Spleen (tissue), 11 donors: ENCODE measurements at regions not wholly inside any gene's neighbourhood (a gene's known extent, or its start where the extent isn't known, plus 50 kb on each side); places are given as distances from the start of the nearest gene placed in this dataset.

Experiments used
- DNase-seq: peaks from one replicate; pipeline ENCODE4 v3.0.0-alpha.2; 2020
- H3K27ac ChIP-seq, 8 donors: fragments of 200-600 bp; sonication (generic) in 7 of 8; 1 replicate in 4 of 8; 2 replicates in 4 of 8; pipeline versions ENCODE4 v1.5.0 to v1.8.0; 2016 to 2021; ENCODE audit warnings: inconsistent platforms in 4 of 8, mild to moderate bottlenecking in 4 of 8, moderate library complexity in 1 of 8
- H3K27me3 ChIP-seq, 7 donors: fragments of 200-600 bp; sonication (generic) in 6 of 7; replicated peaks in 1 of 7; 1 replicate in 4 of 7; 2 replicates in 3 of 7; pipeline versions ENCODE4 v1.5.0 to v1.8.0; 2016 to 2021; ENCODE audit warnings: inconsistent platforms in 3 of 7, mild to moderate bottlenecking in 1 of 7
- H3K36me3 ChIP-seq, 6 donors: fragments of 200-600 bp; sonication (generic) in 5 of 6; 1 replicate in 4 of 6; 2 replicates in 2 of 6; pipeline versions ENCODE4 v1.5.0 to v1.8.0; 2016 to 2021; ENCODE audit warnings: inconsistent platforms in 2 of 6
- H3K4me1 ChIP-seq, 6 donors: fragments of 200-600 bp; sonication (generic) in 5 of 6; 1 replicate in 3 of 6; 2 replicates in 3 of 6; pipeline versions ENCODE4 v1.5.0 to v1.8.0; 2016 to 2021; ENCODE audit warnings: inconsistent platforms in 3 of 6
- H3K4me3 ChIP-seq, 8 donors: fragments of 200-600 bp; sonication (generic) in 7 of 8; 1 replicate in 4 of 8; 2 replicates in 4 of 8; pipeline versions ENCODE4 v1.5.0 to v1.8.0; 2016 to 2021; ENCODE audit warnings: inconsistent platforms in 4 of 8, mild to moderate bottlenecking in 4 of 8, moderate library complexity in 2 of 8
- H3K9me3 ChIP-seq, 8 donors: fragments of 200-600 bp; sonication (generic) in 7 of 8; 1 replicate in 4 of 8; 2 replicates in 4 of 8; pipeline versions ENCODE4 v1.5.0 to v1.8.0; 2016 to 2021; ENCODE audit warnings: inconsistent platforms in 4 of 8
- CTCF ChIP-seq, 11 experiments: fragments of 200-600 bp in 7 of 11; fragments of 450-650 bp in 4 of 11; sonication (generic) in 4 of 11; IDR thresholded peaks in 8 of 11; conservative IDR thresholded peaks in 3 of 11; 1 replicate in 7 of 11; 2 replicates in 4 of 11; pipeline versions ENCODE4 v1.4.0 to v1.8.0; 2016 to 2021; ENCODE audit warnings: antibody characterized with exemption in 11 of 11, inconsistent platforms in 4 of 11, mild to moderate bottlenecking in 1 of 11
- POLR2A ChIP-seq, 3 donors: fragments of 450-650 bp; IDR thresholded peaks; one replicate each; pipeline ENCODE4 v1.5.1; 2017; ENCODE audit warnings: antibody characterized with exemption in 3 of 3, mild to moderate bottlenecking in 1 of 3
- POLR2AphosphoS5 ChIP-seq, 3 donors: sonication (generic); formaldehyde crosslinking; IDR thresholded peaks; one replicate each; pipeline ENCODE4 v1.5.1; 2017; ENCODE audit warnings: antibody characterized with exemption in 3 of 3
- WGBS, 5 donors: extraction: QIAGEN DNeasy Blood & Tissue Kit in 3 of 5; methylation state at CpG; one replicate each; pipeline versions ENCODE4 v1.1.5 to v1.1.7; 2013 to 2018; 5-methylcytosine and 5-hydroxymethylcytosine counted together
- intact Hi-C: fragments of 100-400 bp; cut with DNase I; formaldehyde crosslinking; loops from one replicate; pipeline ENCODE4 v1.15.0; 2023; ENCODE audit warnings: low total_unique reads
- donor health status: healthy with polysubstance abuse.
- donor health status: DM: no; HTN: no; CAD: no; lungs with moderate emphysema.
- donor health status: DM: no; HTN: no; CAD: no.
- donor health status: Bipolar disorder and iron deficiency.
- donor health status: healthy.
- donor health status: DM: no; HTN: no; CAD: no.
- donor health status: DM: yes; HTN: yes; CAD: no.

- Histone ChIP-seq H3K36me3 (no peaks in the 10 kb centered on the region), H3K4me1 (peaks cover 0 to 8% (median 0%) of the 10 kb centered on the region in 6 donors), H3K27me3 (no peaks in the 10 kb centered on the region), H3K9me3 (no peaks in the 10 kb centered on the region), H3K4me3 (no peak overlapping the region), H3K27ac (no peak overlapping the region)
- intact Hi-C loops: no loop called here
- no peak for DNase-seq
- TF ChIP-seq POLR2AphosphoS5 (IDR thresholded peaks at IDR 0.05) (no peak), CTCF (IDR thresholded peaks at IDR 0.05 in 8 of 11, conservative IDR thresholded peaks at IDR 0.05 in 3 of 11) (no peak), POLR2A (IDR thresholded peaks at IDR 0.05) (no peak)
- 75 to 89% (median 85%) methylated on average over 2 of the region's 2 CpGs for WGBS, 5 donors
Measured at GRCh38 chr6:105803442-105803841, 282.7 kb upstream of the PRDM1 start.

GRCh38 chr6:105802703-105803102 is 283.4 kb upstream of the PRDM1 start:
- intact Hi-C loops: no loop called here

GRCh38 chr6:105800871-105801270 is 285.3 kb upstream of the PRDM1 start:
- no peaks in the 10 kb centered on the region for H3K27me3 ChIP-seq
- DNase-seq: no peak
- intact Hi-C loops: no loop called here
- WGBS, 5 donors: 70 to 77% (median 71%) methylated on average over 2 of the region's 2 CpGs
- H3K4me3 ChIP-seq: no peak overlapping the region
- peaks cover 0 to 10% (median 0%) of the 10 kb centered on the region in 6 donors for H3K4me1 ChIP-seq
- H3K36me3 ChIP-seq: no peaks in the 10 kb centered on the region
- H3K27ac ChIP-seq: no peak overlapping the region
- no peak for TF ChIP-seq POLR2A (IDR thresholded peaks at IDR 0.05)
- no peaks in the 10 kb centered on the region for H3K9me3 ChIP-seq

More at GRCh38 chr6:105802703-105803102, 283.4 kb upstream of the PRDM1 start:
- H3K4me1 ChIP-seq: peaks cover 0 to 10% (median 0%) of the 10 kb centered on the region in 6 donors
- WGBS, 5 donors: 84 to 88% (median 87%) methylated on average over 3 of the region's 3 CpGs
- no peaks in the 10 kb centered on the region for H3K36me3 ChIP-seq
- no peak for DNase-seq
- H3K27ac ChIP-seq: no peak overlapping the region
- H3K4me3 ChIP-seq: no peak overlapping the region
- no peaks in the 10 kb centered on the region for H3K9me3 ChIP-seq
- TF ChIP-seq POLR2A (IDR thresholded peaks at IDR 0.05) (no peak), POLR2AphosphoS5 (IDR thresholded peaks at IDR 0.05) (no peak), CTCF (IDR thresholded peaks at IDR 0.05 in 8 of 11, conservative IDR thresholded peaks at IDR 0.05 in 3 of 11) (no peak)
- no peaks in the 10 kb centered on the region for H3K27me3 ChIP-seq

- TF ChIP-seq CTCF (IDR thresholded peaks at IDR 0.05 in 8 of 11, conservative IDR thresholded peaks at IDR 0.05 in 3 of 11) (no peak), POLR2A (IDR thresholded peaks at IDR 0.05) (no peak), POLR2AphosphoS5 (IDR thresholded peaks at IDR 0.05) (no peak)
- H3K9me3 ChIP-seq: no peaks in the 10 kb centered on the region
- H3K4me1 ChIP-seq: peaks cover 0 to 10% (median 0%) of the 10 kb centered on the region in 6 donors
- no peak overlapping the region for H3K4me3 ChIP-seq
- H3K27me3 ChIP-seq: no peaks in the 10 kb centered on the region
- no peaks in the 10 kb centered on the region for H3K36me3 ChIP-seq
- 88 to 97% (median 96%) methylated on average over 2 of the region's 2 CpGs for WGBS, 5 donors
- H3K27ac ChIP-seq: no peak overlapping the region
- DNase-seq: no peak
- intact Hi-C loops: no loop called here
Measured at GRCh38 chr6:105800398-105800797, 285.7 kb upstream of the PRDM1 start.

GRCh38 chr6:105799056-105799455 is 287.1 kb upstream of the PRDM1 start:
- no peak for DNase-seq
- TF ChIP-seq POLR2A (IDR thresholded peaks at IDR 0.05) (no peak), CTCF (IDR thresholded peaks at IDR 0.05 in 8 of 11, conservative IDR thresholded peaks at IDR 0.05 in 3 of 11) (no peak), POLR2AphosphoS5 (IDR thresholded peaks at IDR 0.05) (no peak)
- intact Hi-C loops: no loop called here
- Histone ChIP-seq H3K36me3 (no peaks in the 10 kb centered on the region), H3K4me3 (no peak overlapping the region), H3K9me3 (no peaks in the 10 kb centered on the region), H3K27me3 (no peaks in the 10 kb centered on the region), H3K4me1 (peaks cover 0 to 21% (median 6%) of the 10 kb centered on the region in 6 donors), H3K27ac (no peak overlapping the region)
- WGBS, 5 donors: 23 to 42% (median 31%) methylated on average over 2 of the region's 2 CpGs
